ENCODE measurements at regions not wholly inside any gene's neighbourhood (a gene's known extent, or its start where the extent isn't known, plus 50 kb on each side); places are given as distances from the start of the nearest gene placed in this dataset.

- H3K27ac ChIP-seq (replicated peaks): no peak overlapping the region
- H3K4me3 ChIP-seq (replicated peaks; ENCODE audit: insufficient read depth, low read length): no peak overlapping the region
- no peak for TF ChIP-seq GABPA (IDR thresholded peaks at IDR 0.05; ENCODE audit: low read depth)
- DNase-seq (ENCODE audit: low read depth in 1 of 2, low spot score in 1 of 2): no peak
- H3K27me3 ChIP-seq (ENCODE audit: insufficient read depth, poor library complexity, severe bottlenecking): no peaks in the 10 kb centered on the region
Measured at GRCh38 chr6:98635191-98635590, 199.2 kb upstream of the POU3F2 start.

GRCh38 chr6:98636941-98637340 is 197.4 kb upstream of the POU3F2 start:
- TF ChIP-seq GABPA (IDR thresholded peaks at IDR 0.05; ENCODE audit: low read depth) (no peak), REST (IDR thresholded peaks at IDR 0.05; ENCODE audit: insufficient replicate concordance, low read depth) (no peak), CTCF (IDR thresholded peaks at IDR 0.05; ENCODE audit: insufficient read depth, low read length) (no peak), SPI1 (IDR thresholded peaks at IDR 0.05; ENCODE audit: borderline replicate concordance, low read depth) (no peak), POLR2AphosphoS5 (IDR thresholded peaks at IDR 0.05; ENCODE audit: low read depth) (no peak)
- Histone ChIP-seq H3K27me3 (ENCODE audit: insufficient read depth, poor library complexity, severe bottlenecking) (no peaks in the 10 kb centered on the region), H3K27ac (replicated peaks) (no peak overlapping the region), H3K4me3 (replicated peaks; ENCODE audit: insufficient read depth, low read length) (no peak overlapping the region)
- DNase-seq (ENCODE audit: low read depth in 1 of 2, low spot score in 1 of 2): no peak

GRCh38 chr6:98639089-98639635 is 195.2 kb upstream of the POU3F2 start:
- no peak overlapping the region for H3K27ac ChIP-seq (replicated peaks)
- no peak for DNase-seq (ENCODE audit: low read depth in 1 of 2, low spot score in 1 of 2)
- TF ChIP-seq SPI1 (IDR thresholded peaks at IDR 0.05; ENCODE audit: borderline replicate concordance, low read depth): no peak
- no peak for TF ChIP-seq GABPA (IDR thresholded peaks at IDR 0.05; ENCODE audit: low read depth)
- no peak for TF ChIP-seq CTCF (IDR thresholded peaks at IDR 0.05; ENCODE audit: insufficient read depth, low read length)
- TF ChIP-seq REST (IDR thresholded peaks at IDR 0.05; ENCODE audit: insufficient replicate concordance, low read depth): no peak

GRCh38 chr6:98640366-98640765 is 194.0 kb upstream of the POU3F2 start:
- no peak overlapping the region for H3K4me3 ChIP-seq (replicated peaks; ENCODE audit: insufficient read depth, low read length)
- TF ChIP-seq REST (IDR thresholded peaks at IDR 0.05; ENCODE audit: insufficient replicate concordance, low read depth): no peak
- TF ChIP-seq CTCF (IDR thresholded peaks at IDR 0.05; ENCODE audit: insufficient read depth, low read length): no peak
- no peak for TF ChIP-seq SPI1 (IDR thresholded peaks at IDR 0.05; ENCODE audit: borderline replicate concordance, low read depth)
- no peak for TF ChIP-seq GABPA (IDR thresholded peaks at IDR 0.05; ENCODE audit: low read depth)
- TF ChIP-seq POLR2AphosphoS5 (IDR thresholded peaks at IDR 0.05; ENCODE audit: low read depth): no peak

More at GRCh38 chr6:98639089-98639635, 195.2 kb upstream of the POU3F2 start:
- H3K4me3 ChIP-seq (replicated peaks; ENCODE audit: insufficient read depth, low read length): no peak overlapping the region
- H3K27me3 ChIP-seq (ENCODE audit: insufficient read depth, poor library complexity, severe bottlenecking): no peaks in the 10 kb centered on the region

More at GRCh38 chr6:98640366-98640765, 194.0 kb upstream of the POU3F2 start:
- Histone ChIP-seq H3K27me3 (ENCODE audit: insufficient read depth, poor library complexity, severe bottlenecking) (peaks cover 4% of the 10 kb centered on the region), H3K27ac (replicated peaks) (no peak overlapping the region)
- DNase-seq (ENCODE audit: low read depth in 1 of 2, low spot score in 1 of 2): no peak

All from HL-60 (cell line).